ENCODE measurements at regions not wholly inside any gene's neighbourhood (a gene's known extent, or its start where the extent isn't known, plus 50 kb on each side); places are given as distances from the start of the nearest gene placed in this dataset.
"Not testable (repeated sequence)": the region's sequence is repeated elsewhere in the genome, so short reads cannot be mapped to it uniquely, and the experiment has no call there.

GRCh38 chr12:68387338-68387737, 55.2 kb upstream of the MDM1 start:
- no peak for DNase-seq

DNA sequence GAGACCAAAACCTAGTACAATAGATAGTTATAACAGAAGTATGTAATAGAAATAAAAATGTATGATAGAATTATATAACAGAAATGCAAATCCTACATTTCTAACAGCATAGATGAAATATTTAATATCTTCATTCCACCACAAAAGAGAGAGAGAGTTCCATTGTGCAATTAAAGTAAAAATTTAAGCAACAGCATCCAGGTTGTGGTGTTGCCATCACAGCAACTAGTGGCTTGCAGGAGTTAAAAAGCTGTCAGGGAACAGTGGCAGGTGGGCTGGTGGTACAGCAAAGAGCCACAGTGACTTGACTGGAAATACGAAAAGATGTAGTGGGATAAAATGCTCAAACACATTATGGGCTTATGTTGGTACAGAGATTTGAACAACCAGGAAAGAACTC, 57.1 kb upstream of the MDM1 start:
- no peak for DNase-seq

GRCh38 chr12:68391937-68392336, 59.8 kb upstream of the MDM1 start:
- DNase-seq, result peak; percentile 82

DNA sequence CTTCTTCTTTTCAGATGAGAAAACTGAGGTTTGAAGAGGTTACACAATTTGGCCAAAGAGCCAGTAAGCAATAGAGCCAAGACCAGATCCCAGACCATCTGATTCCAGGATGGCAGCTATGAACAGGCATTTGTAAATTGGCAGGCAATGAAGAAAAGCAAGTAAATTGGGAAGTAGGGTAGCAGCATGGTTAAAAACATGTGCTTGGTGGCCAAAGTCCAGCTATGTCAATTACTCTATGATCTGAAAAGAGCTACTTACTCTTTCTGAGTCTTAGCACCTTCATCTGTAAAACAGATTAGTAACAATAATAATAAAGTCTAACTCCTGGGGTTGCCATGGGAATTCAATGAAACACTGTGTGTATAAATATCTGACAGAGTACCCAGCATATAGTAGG, 60.2 kb upstream of the MDM1 start:
- no peak for DNase-seq

GRCh38 chr12:68393417-68393816, 61.3 kb upstream of the MDM1 start:
- DNase-seq, result peak; percentile 58

DNA sequence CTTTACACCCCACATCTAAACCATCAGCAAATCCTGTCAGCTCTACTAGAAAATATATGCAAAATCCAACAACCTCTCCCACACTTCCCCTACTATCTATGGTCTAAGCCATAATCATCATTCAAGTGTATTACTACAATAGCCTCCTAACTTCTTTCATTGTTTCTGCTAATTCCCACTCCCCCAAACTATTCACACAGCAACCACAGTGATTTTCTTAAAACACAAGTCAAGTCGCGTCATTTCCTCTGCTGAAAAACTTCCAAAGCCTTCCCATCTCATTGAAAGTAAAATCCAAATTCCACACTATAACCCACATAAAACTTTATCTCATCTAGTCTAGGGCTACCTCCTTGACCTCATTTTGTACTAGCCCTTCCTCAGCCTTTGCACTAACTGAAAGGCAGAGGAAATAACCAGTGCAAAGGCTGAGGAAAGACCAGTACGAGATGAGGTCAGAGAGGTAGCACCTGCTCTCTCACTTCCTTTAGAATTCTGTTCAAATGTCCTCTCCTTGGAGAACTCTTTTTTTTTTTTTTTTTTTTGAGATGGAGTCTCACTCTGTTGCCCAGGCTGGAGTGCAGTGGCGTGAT, 65.5 kb upstream of the MDM1 start:
- no peak for DNase-seq

DNA sequence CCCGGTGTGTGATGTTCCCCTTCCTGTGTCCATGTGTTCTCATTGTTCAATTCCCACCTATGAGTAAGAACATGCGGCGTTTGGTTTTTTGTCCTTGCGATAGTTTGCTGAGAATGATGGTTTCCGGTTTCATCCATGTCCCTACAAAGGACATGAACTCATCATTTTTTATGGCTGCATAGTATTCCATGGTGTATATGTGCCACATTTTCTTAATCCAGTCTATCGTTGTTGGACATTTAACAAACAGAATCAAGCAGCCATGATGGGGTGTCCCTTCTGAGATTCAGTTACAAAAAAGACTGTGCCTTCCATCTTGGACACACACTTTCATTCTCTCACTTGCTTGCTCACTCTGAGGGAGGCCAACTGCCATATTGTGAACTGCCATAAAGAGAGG, 66.5 kb upstream of the MDM1 start:
- not testable (repeated sequence) for DNase-seq

- DNase-seq, result no peak
These were observed 68.2 kb upstream of the MDM1 start for GRCh38 chr12:68400226-68400829.

GRCh38 chr12:68402422-68402821, 70.3 kb upstream of the MDM1 start:
- DNase-seq, result no peak

- no peak for DNase-seq
These were observed 71.1 kb upstream of the MDM1 start for GRCh38 chr12:68403296-68403695.

DNA sequence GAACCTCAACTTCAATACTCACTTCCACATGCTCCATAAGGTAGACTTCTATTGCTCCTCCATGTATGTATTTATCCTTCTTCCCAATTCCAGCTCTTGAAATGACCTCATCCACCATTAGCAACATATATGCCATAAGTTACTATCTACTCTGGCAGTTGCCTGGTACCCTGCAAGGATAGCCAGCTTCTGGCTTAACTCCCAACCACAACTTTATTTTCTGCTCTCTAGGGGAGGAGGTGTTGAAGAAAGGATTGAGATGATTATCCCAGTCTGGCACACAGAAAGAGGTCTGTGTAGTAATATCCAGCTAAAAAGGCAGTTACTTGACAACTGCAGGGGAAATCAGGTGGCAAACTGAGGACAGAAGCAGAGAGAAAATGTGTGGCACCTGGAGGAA, 71.5 kb upstream of the MDM1 start:
- DNase-seq, result peak; percentile 80

DNA sequence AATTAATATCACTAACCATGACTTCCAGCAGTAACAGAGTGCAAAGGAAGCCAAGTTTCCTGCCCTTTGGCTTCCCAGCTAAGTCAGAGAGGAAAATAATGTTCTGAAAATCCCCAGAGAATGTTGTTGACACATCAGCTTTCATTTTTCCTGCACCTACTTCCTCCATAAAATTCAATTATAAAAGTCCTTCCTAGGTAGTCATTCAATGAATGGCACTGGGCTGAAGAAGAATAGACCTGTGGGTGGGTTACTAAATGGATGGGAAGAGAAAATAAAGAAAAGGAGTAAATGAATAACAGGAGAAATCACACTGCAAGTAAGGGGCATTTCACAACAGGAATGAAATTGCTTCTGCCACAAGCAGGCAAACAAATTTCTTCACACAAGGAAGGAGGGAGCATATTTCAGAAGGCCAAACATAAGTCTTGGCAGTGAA, 73.2 kb upstream of the MDM1 start:
- DNase-seq, result no peak

GRCh38 chr12:68406134-68406576, 74.0 kb upstream of the MDM1 start:
- peak; percentile 43 for DNase-seq

DNA sequence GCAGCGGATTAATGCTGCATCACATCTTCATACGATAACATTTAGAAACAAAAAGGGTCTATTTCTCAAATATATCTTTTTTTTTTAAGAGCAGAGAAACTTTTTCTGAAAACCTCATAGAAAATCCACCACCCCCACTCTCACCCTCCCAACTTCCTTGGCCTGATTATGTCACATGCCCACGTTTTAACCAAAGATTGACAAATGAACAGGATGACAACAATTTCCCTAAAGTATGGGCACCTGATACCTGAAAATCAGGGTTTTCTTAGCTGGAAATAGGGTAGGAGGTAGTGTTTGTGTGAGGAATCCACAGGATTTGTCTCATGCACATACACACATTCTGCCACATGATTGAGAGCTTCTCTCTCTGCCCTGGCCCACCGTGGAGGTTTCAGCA, 74.7 kb upstream of the MDM1 start:
- DNase-seq, result no peak

DNA sequence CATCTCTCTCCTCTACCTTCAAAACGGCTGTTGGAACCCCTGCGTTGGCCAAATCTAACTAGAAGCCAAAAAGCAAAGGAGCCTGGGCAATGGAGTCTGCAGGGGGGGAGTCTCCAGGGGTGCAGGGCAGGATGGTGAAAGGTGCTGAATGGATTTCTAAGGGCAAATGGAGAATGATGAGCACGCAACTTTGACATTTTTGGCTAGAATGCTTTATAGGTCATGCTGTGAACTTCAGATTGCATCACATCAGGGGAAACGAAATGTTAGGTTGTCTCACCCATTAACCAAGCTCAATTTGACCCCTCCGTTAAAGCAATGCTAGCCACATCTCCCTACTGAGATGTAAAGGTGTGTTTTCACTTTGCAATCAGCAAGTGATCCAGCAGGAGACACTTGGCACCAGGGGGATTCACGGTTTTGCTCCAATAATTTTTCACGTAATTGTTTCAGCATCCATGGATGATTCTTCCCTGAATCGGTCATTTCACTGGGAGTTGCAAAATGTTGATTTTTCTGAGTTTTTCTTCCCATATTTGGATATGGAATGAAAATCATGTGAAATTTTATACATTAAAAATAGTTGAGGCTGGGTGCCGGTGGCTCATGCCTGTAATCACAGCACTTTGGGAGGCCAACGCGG, 78.0 kb upstream of the MDM1 start:
- DNase-seq, result no peak

- DNase-seq, result no peak
These were observed 79.2 kb upstream of the MDM1 start for GRCh38 chr12:68411371-68411770.

DNA sequence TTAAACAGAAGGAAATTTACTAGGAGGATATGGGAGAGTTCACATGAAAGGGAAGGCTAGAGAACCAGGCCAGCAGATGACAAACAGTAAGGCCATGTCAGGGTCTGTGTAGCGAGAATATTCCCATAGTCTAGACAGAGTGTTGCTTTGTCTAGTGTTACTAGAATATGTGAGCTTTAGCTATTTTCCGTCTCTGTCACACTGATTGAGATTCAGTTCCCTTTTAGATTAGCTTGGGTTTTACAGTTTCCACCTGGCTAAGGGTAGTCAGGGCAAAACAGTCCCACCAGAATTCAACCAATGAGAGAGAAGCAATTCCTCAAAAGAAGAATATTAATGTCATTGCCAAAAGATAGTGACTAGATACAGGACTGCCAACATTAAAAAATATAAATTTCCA, 82.8 kb upstream of the MDM1 start:
- DNase-seq, result no peak

DNA sequence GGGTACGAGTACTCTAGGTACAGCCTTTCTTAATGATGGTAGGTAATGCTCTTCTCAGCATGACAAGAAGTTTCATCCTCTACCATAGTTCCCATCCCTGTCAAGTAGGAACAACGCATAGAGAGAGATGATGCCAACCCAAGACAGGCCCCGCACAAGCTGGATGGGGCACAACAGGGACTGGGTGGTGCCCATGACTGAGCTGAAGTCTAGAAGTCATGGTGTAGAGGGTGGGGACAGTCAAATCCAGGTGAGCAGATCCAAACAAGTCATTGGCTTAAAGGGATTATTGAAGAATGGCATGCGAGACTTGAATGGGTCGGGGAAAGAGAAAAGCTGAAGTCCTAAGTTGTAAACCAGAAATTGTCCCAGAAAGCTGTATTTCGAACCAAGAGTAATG, 84.2 kb upstream of the MDM1 start:
- DNase-seq, result no peak

DNA sequence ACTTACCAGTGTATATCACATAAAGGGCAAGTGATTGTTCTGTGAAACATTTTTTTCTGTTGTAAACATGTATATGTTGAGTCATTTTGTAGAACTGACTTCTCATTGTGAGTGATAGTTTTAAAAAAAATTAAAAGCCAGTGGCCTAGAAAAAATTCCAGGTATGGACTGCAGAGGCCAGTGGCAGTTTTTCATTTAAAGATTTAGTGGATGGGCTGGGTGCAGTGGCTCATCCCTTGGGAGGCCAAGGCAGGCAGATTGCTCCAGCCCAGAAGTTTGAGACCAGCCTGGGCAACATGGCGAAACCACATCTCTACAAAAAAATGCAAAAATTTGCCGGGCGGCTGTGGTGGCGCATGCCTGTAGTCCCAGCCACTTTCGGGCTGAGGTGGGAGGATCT, 84.7 kb upstream of the MDM1 start:
- DNase-seq, result no peak

DNA sequence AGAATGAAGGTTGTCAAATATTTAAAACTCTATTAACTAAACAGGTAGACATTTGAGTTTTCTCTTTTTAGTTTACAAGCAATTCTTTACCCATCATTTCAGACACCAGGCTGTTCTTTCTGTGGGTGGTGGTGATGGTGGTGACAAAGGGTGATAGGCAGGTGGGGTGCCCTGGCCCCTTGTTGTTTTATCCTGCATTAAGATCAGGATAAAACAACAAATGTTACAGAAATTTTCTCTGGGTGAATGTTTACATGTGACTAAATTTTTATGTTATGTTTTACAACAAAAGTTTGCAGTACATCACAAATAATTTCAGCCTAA, 85.9 kb upstream of the MDM1 start:
- no peak for DNase-seq

GRCh38 chr12:68420225-68421010, 88.3 kb upstream of the MDM1 start:
- no peak for DNase-seq

DNA sequence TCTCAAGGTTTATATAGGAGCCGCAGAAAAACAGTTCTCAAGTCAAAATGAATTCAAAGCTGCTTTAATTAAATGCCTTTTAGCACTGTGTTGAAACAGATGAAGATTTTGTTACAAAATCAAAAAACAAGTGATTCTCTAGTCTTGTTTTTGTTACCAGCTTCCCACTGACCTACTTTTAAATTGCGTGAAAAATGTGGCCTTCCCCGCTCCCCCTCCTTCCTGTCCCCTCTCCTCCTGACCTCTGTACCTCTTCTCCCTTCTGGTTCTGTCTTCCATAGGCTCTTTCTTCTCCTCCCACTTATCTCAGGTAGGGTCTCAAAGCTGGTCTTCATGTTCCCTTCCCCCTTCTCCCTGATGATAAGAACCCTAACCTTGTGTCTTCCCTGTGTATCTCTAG, 90.0 kb upstream of the MDM1 start:
- no peak for DNase-seq

- no peak for DNase-seq
These were observed 90.9 kb upstream of the MDM1 start for GRCh38 chr12:68422956-68423574.

- DNase-seq, result no peak
These were observed 93.8 kb upstream of the MDM1 start for GRCh38 chr12:68425998-68426397.
